Cardiac fibroblast (primary cell): ENCODE measurements at regions not wholly inside any gene's neighbourhood (a gene's known extent, or its start where the extent isn't known, plus 50 kb on each side); places are given as distances from the start of the nearest gene placed in this dataset.
A peak's percentile ranks its signal among the peaks of the same experiment; 100 is the strongest.

Source experiments
- DNase-seq, 2 donors: peaks; one replicate each; pipeline versions ENCODE4 v3.0.0 to v3.0.0-alpha.2; 2010; ENCODE audit warnings: low read depth in 2 of 2
- H3K4me3 ChIP-seq, 2 donors: replicated peaks in 1 of 2; 1 replicate in 1 of 2; 2 replicates in 1 of 2; pipeline ENCODE4 v1.5.1; 2011; ENCODE audit warnings: low read depth in 2 of 2, low read length in 2 of 2, mild to moderate bottlenecking in 2 of 2, moderate library complexity in 1 of 2
- TF ChIP-seq, protein P1 (sequence below): IDR thresholded peaks from one replicate; pipeline ENCODE4 v1.5.1; 2011; ENCODE audit warnings: low read depth, mild to moderate bottlenecking, low read length, inconsistent platforms

DNA sequence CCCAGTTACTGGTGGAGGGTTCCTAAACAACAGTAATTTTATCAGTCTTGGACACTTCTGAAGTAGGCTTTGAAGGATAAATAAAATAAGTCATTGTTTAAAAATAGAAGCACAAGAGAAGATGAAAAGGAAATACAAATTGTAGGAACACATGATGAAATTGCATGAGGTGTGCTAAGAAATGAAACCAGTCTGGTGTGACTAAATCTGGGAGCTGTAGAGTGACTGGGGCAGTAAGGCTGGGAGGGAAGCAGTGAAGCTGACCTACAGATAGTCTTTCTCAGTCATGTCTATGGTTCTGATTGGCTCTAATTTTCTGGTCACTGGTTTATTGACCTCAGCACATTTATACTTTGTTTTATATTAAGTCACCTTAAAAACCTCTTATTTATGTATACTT, 139.1 kb downstream of the SLC17A6 start:
- TF ChIP-seq, protein P1, sequence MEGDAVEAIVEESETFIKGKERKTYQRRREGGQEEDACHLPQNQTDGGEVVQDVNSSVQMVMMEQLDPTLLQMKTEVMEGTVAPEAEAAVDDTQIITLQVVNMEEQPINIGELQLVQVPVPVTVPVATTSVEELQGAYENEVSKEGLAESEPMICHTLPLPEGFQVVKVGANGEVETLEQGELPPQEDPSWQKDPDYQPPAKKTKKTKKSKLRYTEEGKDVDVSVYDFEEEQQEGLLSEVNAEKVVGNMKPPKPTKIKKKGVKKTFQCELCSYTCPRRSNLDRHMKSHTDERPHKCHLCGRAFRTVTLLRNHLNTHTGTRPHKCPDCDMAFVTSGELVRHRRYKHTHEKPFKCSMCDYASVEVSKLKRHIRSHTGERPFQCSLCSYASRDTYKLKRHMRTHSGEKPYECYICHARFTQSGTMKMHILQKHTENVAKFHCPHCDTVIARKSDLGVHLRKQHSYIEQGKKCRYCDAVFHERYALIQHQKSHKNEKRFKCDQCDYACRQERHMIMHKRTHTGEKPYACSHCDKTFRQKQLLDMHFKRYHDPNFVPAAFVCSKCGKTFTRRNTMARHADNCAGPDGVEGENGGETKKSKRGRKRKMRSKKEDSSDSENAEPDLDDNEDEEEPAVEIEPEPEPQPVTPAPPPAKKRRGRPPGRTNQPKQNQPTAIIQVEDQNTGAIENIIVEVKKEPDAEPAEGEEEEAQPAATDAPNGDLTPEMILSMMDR, result no peak
- no peak overlapping the region for H3K4me3 ChIP-seq
- no peak for DNase-seq

DNA sequence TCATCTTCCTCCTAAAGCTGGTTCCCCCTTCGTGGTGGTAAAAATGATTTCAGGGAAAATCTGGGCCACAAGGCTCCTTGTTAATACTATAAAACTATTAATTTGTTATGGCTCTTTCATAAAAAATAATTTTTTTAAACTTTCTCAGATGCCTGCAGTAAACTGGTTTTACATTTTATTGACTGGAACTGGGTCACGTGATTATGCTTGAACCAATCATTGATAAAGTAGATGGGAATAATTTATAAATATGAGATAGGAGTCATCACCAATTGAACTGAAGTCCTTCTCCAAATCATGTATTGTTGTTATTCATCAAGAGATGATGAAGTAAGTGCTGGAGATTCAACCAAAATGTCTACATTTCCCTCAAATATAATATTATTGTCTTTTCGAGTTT, 138.4 kb downstream of the SLC17A6 start:
- no peak overlapping the region for H3K4me3 ChIP-seq
- TF ChIP-seq, protein P1, result no peak
- no peak for DNase-seq

DNA sequence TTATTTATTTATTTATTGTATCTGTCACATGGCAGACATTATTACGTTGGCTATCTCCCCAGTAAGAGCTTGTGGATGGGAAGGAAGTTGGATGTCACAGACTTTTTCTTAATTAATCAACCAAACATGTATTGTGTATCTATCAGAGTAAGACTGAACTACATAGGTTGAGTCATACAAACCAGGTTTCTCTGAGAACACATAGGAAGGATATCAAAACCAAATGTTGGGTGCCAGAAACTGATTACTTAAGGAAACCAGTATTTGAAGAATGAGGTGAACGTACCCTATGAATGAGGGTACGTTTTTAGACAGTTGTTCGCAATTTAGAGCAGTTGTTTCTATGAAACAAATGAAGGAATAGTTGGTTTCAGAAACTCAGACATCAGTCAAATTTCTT, 136.4 kb downstream of the SLC17A6 start:
- TF ChIP-seq, protein P1, result no peak
- H3K4me3 ChIP-seq, result no peak overlapping the region
- DNase-seq, result no peak

DNA sequence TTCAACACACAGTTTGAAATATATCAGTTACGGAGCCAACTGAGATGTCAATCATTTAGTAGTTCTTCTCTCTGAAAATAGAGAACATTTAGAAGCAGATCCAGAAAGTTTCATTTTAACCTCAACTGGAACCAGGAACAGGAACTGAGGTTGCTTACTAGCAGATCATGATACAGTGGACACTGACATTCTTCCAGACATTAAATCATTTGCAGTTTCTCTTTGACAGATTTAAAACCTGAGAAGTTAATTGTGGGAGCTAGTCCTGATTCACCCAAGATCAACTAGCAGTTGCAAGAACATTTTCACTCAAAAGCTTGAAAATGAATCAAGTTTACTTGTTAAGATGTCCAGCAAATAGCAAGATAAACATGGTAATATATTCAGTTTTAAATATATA, 135.4 kb downstream of the SLC17A6 start:
- DNase-seq, result no peak
- TF ChIP-seq, protein P1, result no peak

DNA sequence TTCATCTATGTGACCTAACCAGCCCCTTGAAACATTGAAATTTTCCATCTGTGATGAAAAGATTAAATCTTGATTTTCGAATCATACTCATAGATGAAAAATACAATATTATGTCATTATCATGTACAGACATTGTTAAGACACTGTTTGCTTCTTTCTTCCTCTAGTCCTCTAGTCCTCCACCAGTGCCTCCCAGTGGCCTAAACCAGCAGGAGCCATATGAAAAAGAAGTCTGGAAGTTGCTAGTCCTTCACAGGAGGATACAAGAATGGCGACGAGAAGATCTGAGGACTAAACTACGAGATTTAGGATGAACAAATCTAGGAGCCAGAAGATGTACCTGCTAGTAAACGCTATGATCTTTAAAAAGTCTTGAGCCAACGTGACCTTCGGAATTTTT, 134.1 kb downstream of the SLC17A6 start:
- TF ChIP-seq, protein P1, result peak; percentile 32
- no peak overlapping the region for H3K4me3 ChIP-seq
- peak in 1 of 2 donors; percentile 36 for DNase-seq

More for the DNA sequence above, 135.4 kb downstream of the SLC17A6 start:
- H3K4me3 ChIP-seq, result no peak overlapping the region

DNA sequence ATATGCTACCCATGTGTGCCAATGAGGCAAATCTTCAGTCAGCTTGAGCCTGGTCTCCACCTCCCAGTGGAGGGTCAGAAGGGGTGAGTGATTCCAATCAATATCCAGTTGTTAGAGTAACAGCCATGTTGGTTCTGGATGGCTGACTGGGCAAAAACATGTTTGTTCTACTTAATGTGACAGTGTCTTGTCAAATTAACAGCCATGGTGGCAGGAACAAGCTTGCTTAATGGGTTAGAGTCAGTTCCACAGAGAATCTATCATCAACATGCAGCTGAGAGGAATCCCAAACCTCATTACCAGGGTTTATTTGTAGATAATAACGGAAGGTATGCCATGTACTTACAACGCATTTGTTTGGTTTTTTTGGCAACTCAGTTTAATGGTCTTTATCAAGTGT, 133.2 kb downstream of the SLC17A6 start:
- TF ChIP-seq, protein P1, result no peak
- no peak for DNase-seq
- no peak overlapping the region for H3K4me3 ChIP-seq

DNA sequence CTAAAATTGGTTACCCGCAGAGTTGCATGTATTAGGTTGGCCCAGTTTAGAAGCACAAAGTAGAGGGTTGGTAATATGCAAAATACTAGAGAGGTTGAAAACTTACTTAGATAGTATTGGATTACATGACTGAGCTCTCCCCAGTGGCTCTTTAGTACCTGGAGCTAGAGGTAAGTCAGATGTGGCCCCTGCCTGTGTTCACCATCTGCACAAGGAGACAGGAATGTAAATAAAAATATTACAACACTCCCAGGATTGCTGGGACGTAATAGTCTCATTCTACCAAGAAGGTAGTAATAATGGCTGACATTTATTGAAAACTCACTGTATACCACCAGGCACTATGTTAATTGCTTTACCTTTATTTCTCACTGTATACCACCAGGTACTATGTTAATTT, 129.6 kb downstream of the SLC17A6 start:
- TF ChIP-seq, protein P1, result no peak
- no peak for DNase-seq
- H3K4me3 ChIP-seq, result no peak overlapping the region
